Chondrocyte (in vitro differentiated cells): ENCODE measurements at regions not wholly inside any gene's neighbourhood (a gene's known extent, or its start where the extent isn't known, plus 50 kb on each side); places are given as distances from the start of the nearest gene placed in this dataset.

Experiments
- DNase-seq: peaks from one replicate; pipeline ENCODE4 v3.0.0; 2021; ENCODE audit warnings: mixed read lengths, low spot score
- H3K27ac Mint-ChIP-seq: one replicate; pipeline ENCODE4 v1.8.0; 2021; ENCODE audit warnings: mild to moderate bottlenecking, moderate library complexity, mixed read lengths; ENCODE audit not compliant: unreplicated experiment
- H3K27me3 Mint-ChIP-seq: 2 replicates; pipeline ENCODE4 v1.8.0; 2021; ENCODE audit warnings: low read depth, mixed read lengths
- H3K36me3 Mint-ChIP-seq: 2 replicates; pipeline ENCODE4 v1.8.0; 2021; ENCODE audit warnings: low read depth, mixed read lengths
- H3K4me1 Mint-ChIP-seq: 2 replicates; pipeline ENCODE4 v1.8.0; 2021; ENCODE audit warnings: low read depth, mild to moderate bottlenecking, mixed read lengths
- H3K4me3 Mint-ChIP-seq: one replicate; pipeline ENCODE4 v1.8.0; 2021; ENCODE audit warnings: mild to moderate bottlenecking, moderate library complexity, mixed read lengths; ENCODE audit not compliant: unreplicated experiment
- H3K9me3 Mint-ChIP-seq: 2 replicates; pipeline ENCODE4 v1.8.0; 2021; ENCODE audit warnings: low read depth, mixed read lengths
- CTCF ChIP-seq: fragments of 200-600 bp; sonication (generic); IDR thresholded peaks from 2 replicates; pipeline ENCODE4 v1.5.0; 2021; ENCODE audit warnings: antibody characterized with exemption, mild to moderate bottlenecking, moderate library complexity

GRCh38 chr2:236724200-236724599 is 154.6 kb downstream of the ACKR3 start:
- no peak overlapping the region for H3K4me3 Mint-ChIP-seq
- no peak overlapping the region for H3K27ac Mint-ChIP-seq
- no peaks in the 10 kb centered on the region for H3K9me3 Mint-ChIP-seq
- no peak for TF ChIP-seq CTCF
- H3K36me3 Mint-ChIP-seq: no peaks in the 10 kb centered on the region
- DNase-seq: no peak
- no peaks in the 10 kb centered on the region for H3K4me1 Mint-ChIP-seq
- H3K27me3 Mint-ChIP-seq: no peaks in the 10 kb centered on the region

- Mint-ChIP-seq H3K4me1 (no peaks in the 10 kb centered on the region), H3K9me3 (no peaks in the 10 kb centered on the region), H3K36me3 (no peaks in the 10 kb centered on the region), H3K4me3 (no peak overlapping the region), H3K27ac (no peak overlapping the region), H3K27me3 (no peaks in the 10 kb centered on the region)
- no peak for DNase-seq
- TF ChIP-seq CTCF: no peak
These were observed 157.3 kb downstream of the ACKR3 start for GRCh38 chr2:236726701-236727450.

GRCh38 chr2:236728916-236729670 is 159.5 kb downstream of the ACKR3 start:
- no peak overlapping the region for H3K4me3 Mint-ChIP-seq
- no peak for DNase-seq
- no peaks in the 10 kb centered on the region for H3K4me1 Mint-ChIP-seq
- H3K9me3 Mint-ChIP-seq: no peaks in the 10 kb centered on the region
- TF ChIP-seq CTCF: no peak
- H3K36me3 Mint-ChIP-seq: no peaks in the 10 kb centered on the region
- H3K27ac Mint-ChIP-seq: no peak overlapping the region
- H3K27me3 Mint-ChIP-seq: no peaks in the 10 kb centered on the region

- no peak for TF ChIP-seq CTCF
- H3K4me1 Mint-ChIP-seq: no peaks in the 10 kb centered on the region
- H3K36me3 Mint-ChIP-seq: no peaks in the 10 kb centered on the region
- no peak for DNase-seq
- no peak overlapping the region for H3K4me3 Mint-ChIP-seq
- no peak overlapping the region for H3K27ac Mint-ChIP-seq
- no peaks in the 10 kb centered on the region for H3K27me3 Mint-ChIP-seq
- H3K9me3 Mint-ChIP-seq: no peaks in the 10 kb centered on the region
These were observed 160.8 kb downstream of the ACKR3 start for GRCh38 chr2:236730393-236730792.

- DNase-seq: no peak
- H3K36me3 Mint-ChIP-seq: no peaks in the 10 kb centered on the region
- H3K27me3 Mint-ChIP-seq: no peaks in the 10 kb centered on the region
- no peaks in the 10 kb centered on the region for H3K9me3 Mint-ChIP-seq
- H3K4me1 Mint-ChIP-seq: no peaks in the 10 kb centered on the region
- H3K27ac Mint-ChIP-seq: no peak overlapping the region
- H3K4me3 Mint-ChIP-seq: no peak overlapping the region
- TF ChIP-seq CTCF: no peak
These were observed 162.3 kb downstream of the ACKR3 start for GRCh38 chr2:236731767-236732580.
